ENCODE measurements at regions not wholly inside any gene's neighbourhood (a gene's known extent, or its start where the extent isn't known, plus 50 kb on each side); places are given as distances from the start of the nearest gene placed in this dataset.
"Not testable (repeated sequence)": the region's sequence is repeated elsewhere in the genome, so short reads cannot be mapped to it uniquely, and the experiment has no call there.

GRCh38 chr9:66779944-66780661 is 120.4 kb upstream of the ZNF658 start:
- H3K4me2 ChIP-seq; H3K27ac ChIP-seq; POLR2A ChIA-PET; DNase-seq (ENCODE audit: low read depth in 1 of 2, low spot score in 1 of 2); CTCF ChIA-PET; H3K4me3 ChIP-seq; FAIRE-seq; ATAC-seq; H3K9me3 ChIP-seq; H3K4me1 ChIP-seq: not testable (repeated sequence)
- no CpG with 5 or more reads among the region's 7 CpGs for WGBS (ENCODE audit: missing lambda C conversion rate)

- CTCF ChIA-PET; H3K4me3 ChIP-seq; H3K9me3 ChIP-seq; H3K4me1 ChIP-seq; FAIRE-seq; ATAC-seq; H3K4me2 ChIP-seq; DNase-seq (ENCODE audit: low read depth in 1 of 2, low spot score in 1 of 2); H3K27ac ChIP-seq; POLR2A ChIA-PET: not testable (repeated sequence)
- 7% methylated on average over 1 of the region's 1 CpG for WGBS (ENCODE audit: missing lambda C conversion rate)
Observed at GRCh38 chr9:66781240-66781639, 119.3 kb upstream of the ZNF658 start.

- ATAC-seq; H3K27ac ChIP-seq; H3K4me2 ChIP-seq; FAIRE-seq; H3K4me3 ChIP-seq; CTCF ChIA-PET; H3K4me1 ChIP-seq; POLR2A ChIA-PET; H3K9me3 ChIP-seq; DNase-seq (ENCODE audit: low read depth in 1 of 2, low spot score in 1 of 2): not testable (repeated sequence)
- WGBS (ENCODE audit: missing lambda C conversion rate): 58% methylated on average over 4 of the region's 6 CpGs
Observed at GRCh38 chr9:66782010-66782409, 118.5 kb upstream of the ZNF658 start.

GRCh38 chr9:66785603-66786002 is 114.9 kb upstream of the ZNF658 start:
- H3K4me2 ChIP-seq; H3K27ac ChIP-seq; POLR2A ChIA-PET; FAIRE-seq; CTCF ChIA-PET; DNase-seq (ENCODE audit: low read depth in 1 of 2, low spot score in 1 of 2); ATAC-seq; H3K4me1 ChIP-seq; H3K4me3 ChIP-seq; H3K9me3 ChIP-seq: not testable (repeated sequence)
- 62% methylated on average over 3 of the region's 3 CpGs for whole genome bisulfite sequencing (ENCODE audit: missing lambda C conversion rate)

- FAIRE-seq, CTCF ChIA-PET: not testable (repeated sequence)
Observed at GRCh38 chr9:66791092-66791750, 109.3 kb upstream of the ZNF658 start.

GRCh38 chr9:66794769-66795168 is 105.8 kb upstream of the ZNF658 start:
- CTCF ChIA-PET; DNase-seq (ENCODE audit: low read depth in 1 of 2, low spot score in 1 of 2); ATAC-seq; H3K4me3 ChIP-seq; FAIRE-seq; POLR2A ChIA-PET; H3K4me2 ChIP-seq; H3K9me3 ChIP-seq; H3K27ac ChIP-seq; H3K4me1 ChIP-seq: not testable (repeated sequence)
- WGBS (ENCODE audit: missing lambda C conversion rate): 75% methylated on average over 2 of the region's 2 CpGs

More at GRCh38 chr9:66791092-66791750, 109.3 kb upstream of the ZNF658 start:
- DNase-seq (ENCODE audit: low read depth in 1 of 2, low spot score in 1 of 2); POLR2A ChIA-PET; H3K9me3 ChIP-seq; H3K4me3 ChIP-seq; H3K4me2 ChIP-seq; H3K4me1 ChIP-seq; H3K27ac ChIP-seq; ATAC-seq: not testable (repeated sequence)
- 37% methylated on average over 2 of the region's 5 CpGs for WGBS (ENCODE audit: missing lambda C conversion rate)

- H3K27ac ChIP-seq; DNase-seq (ENCODE audit: low read depth in 1 of 2, low spot score in 1 of 2); POLR2A ChIA-PET; H3K4me1 ChIP-seq; H3K4me3 ChIP-seq; H3K9me3 ChIP-seq; FAIRE-seq; H3K4me2 ChIP-seq; CTCF ChIA-PET: not testable (repeated sequence)
- WGBS (ENCODE audit: missing lambda C conversion rate): 56% methylated on average over 2 of the region's 3 CpGs
- peak; percentile 66 to 67; a peak in 4 of 6 replicates for ATAC-seq
Observed at GRCh38 chr9:66795723-66796503, 104.6 kb upstream of the ZNF658 start.

- H3K4me1 ChIP-seq; DNase-seq (ENCODE audit: low read depth in 1 of 2, low spot score in 1 of 2); FAIRE-seq; H3K27ac ChIP-seq; H3K9me3 ChIP-seq; POLR2A ChIA-PET; H3K4me3 ChIP-seq; CTCF ChIA-PET; H3K4me2 ChIP-seq: not testable (repeated sequence)
- 52% methylated on average over 8 of the region's 8 CpGs for WGBS (ENCODE audit: missing lambda C conversion rate)
- peak in 1 of 2 experiments; percentile 47; a peak in 3 of 6 replicates for ATAC-seq
Observed at GRCh38 chr9:66797905-66798616, 102.5 kb upstream of the ZNF658 start.

GRCh38 chr9:66803619-66804018 is 96.9 kb upstream of the ZNF658 start:
- H3K27ac ChIP-seq; H3K4me3 ChIP-seq; ATAC-seq; FAIRE-seq; DNase-seq (ENCODE audit: low read depth in 1 of 2, low spot score in 1 of 2); H3K4me1 ChIP-seq; POLR2A ChIA-PET; H3K9me3 ChIP-seq; CTCF ChIA-PET; H3K4me2 ChIP-seq: not testable (repeated sequence)
- WGBS (ENCODE audit: missing lambda C conversion rate): 50% methylated on average over 1 of the region's 1 CpG

- ATAC-seq, FAIRE-seq: not testable (repeated sequence)
Observed at GRCh38 chr9:66810247-66810646, 90.3 kb upstream of the ZNF658 start.

GRCh38 chr9:66812367-66812766 is 88.2 kb upstream of the ZNF658 start:
- H3K4me1 ChIP-seq; ATAC-seq; POLR2A ChIA-PET; FAIRE-seq; H3K4me3 ChIP-seq; CTCF ChIA-PET; H3K9me3 ChIP-seq; H3K27ac ChIP-seq; H3K4me2 ChIP-seq; DNase-seq (ENCODE audit: low read depth in 1 of 2, low spot score in 1 of 2): not testable (repeated sequence)
- no CpG with 5 or more reads among the region's 1 CpG for WGBS (ENCODE audit: missing lambda C conversion rate)

More at GRCh38 chr9:66810247-66810646, 90.3 kb upstream of the ZNF658 start:
- H3K27ac ChIP-seq; H3K9me3 ChIP-seq; CTCF ChIA-PET; POLR2A ChIA-PET; H3K4me2 ChIP-seq; H3K4me1 ChIP-seq; H3K4me3 ChIP-seq; DNase-seq (ENCODE audit: low read depth in 1 of 2, low spot score in 1 of 2): not testable (repeated sequence)
